OCI-LY7 (cell line): ENCODE measurements at regions not wholly inside any gene's neighbourhood (a gene's known extent, or its start where the extent isn't known, plus 50 kb on each side); places are given as distances from the start of the nearest gene placed in this dataset.

ENCODE experiments used
- BruUV-seq: library from RNA; stranded (reverse); fragments of 400-500 nt; replicated peaks from 2 replicates; lab custom pipeline; 2021; lab: Mats Ljungman, UMichigan
- CTCF ChIA-PET: fragments of 300-600 bp; sonication (Branson Sonifier 250); formaldehyde crosslinking; loops from one replicate; lab custom pipeline; 2022; ENCODE audit warnings: antibody characterized with exemption; ENCODE audit not compliant: unreplicated experiment; lab: Charles Lee
- POLR2A ChIA-PET: fragments of 300-600 bp; sonication (Branson Sonifier 250); formaldehyde crosslinking; loops from one replicate; lab custom pipeline; 2022; ENCODE audit warnings: antibody characterized with exemption; lab: Charles Lee
- DNase-seq: peaks from one replicate; pipeline ENCODE4 v3.0.0-alpha.2; 2015; ENCODE audit warnings: low spot score
- H2AFZ ChIP-seq: fragments of 200-600 bp; sonication (generic), shearing (Covaris generic); 2 replicates; pipeline ENCODE4 v1.6.1; 2014; ENCODE audit warnings: mild to moderate bottlenecking, antibody characterized with exemption, low read length, moderate library complexity
- H3K27ac ChIP-seq: fragments of 200-600 bp; sonication (generic); 2 replicates; pipeline ENCODE4 v1.5.1; 2014; ENCODE audit warnings: mixed run types, low read depth, mild to moderate bottlenecking, moderate library complexity, low read length, inconsistent platforms; ENCODE audit not compliant: poor library complexity, severe bottlenecking
- H3K36me3 ChIP-seq: fragments of 200-600 bp; sonication (generic); 2 replicates; pipeline ENCODE4 v1.6.1; 2014; ENCODE audit warnings: mild to moderate bottlenecking, antibody characterized with exemption, low read length, moderate library complexity, mixed read lengths; ENCODE audit not compliant: insufficient read depth
- H3K4me1 ChIP-seq: fragments of 200-600 bp; sonication (generic); 2 replicates; pipeline ENCODE4 v1.5.1; 2014; ENCODE audit warnings: mild to moderate bottlenecking, low read length; ENCODE audit not compliant: insufficient read depth, poor library complexity, severe bottlenecking
- H3K4me2 ChIP-seq: fragments of 200-600 bp; sonication (generic); 2 replicates; pipeline ENCODE4 v1.6.1; 2014; ENCODE audit warnings: mild to moderate bottlenecking, low read length
- H3K4me3 ChIP-seq: fragments of 200-600 bp; sonication (generic); 2 replicates; pipeline ENCODE4 v1.5.1; 2014; ENCODE audit warnings: mild to moderate bottlenecking, low read depth, low read length; ENCODE audit not compliant: poor library complexity, severe bottlenecking
- H3K79me2 ChIP-seq: fragments of 200-600 bp; sonication (generic); 2 replicates; pipeline ENCODE4 v1.6.1; 2016; ENCODE audit warnings: low read depth, mild to moderate bottlenecking, low read length, moderate library complexity, mixed read lengths; ENCODE audit not compliant: insufficient read depth
- H3K9me2 ChIP-seq: fragments of 200-600 bp; sonication (generic); 2 replicates; pipeline ENCODE4 v1.6.1; 2016; ENCODE audit warnings: mild to moderate bottlenecking, low read length, mixed read lengths; ENCODE audit not compliant: insufficient read depth
- H3K9me3 ChIP-seq: fragments of 200-600 bp; sonication (generic); 2 replicates; pipeline ENCODE4 v1.6.1; 2014; ENCODE audit warnings: mild to moderate bottlenecking, mixed run types, low read length, mixed read lengths
- H4K20me1 ChIP-seq: fragments of 200-600 bp; sonication (generic); 2 replicates; pipeline ENCODE4 v1.6.1; 2014; ENCODE audit warnings: mild to moderate bottlenecking, antibody characterized with exemption, low read length, moderate library complexity, mixed read lengths; ENCODE audit not compliant: insufficient read depth
- EZH2phosphoT487 ChIP-seq: fragments of 200-600 bp; sonication (generic); IDR thresholded peaks from 2 replicates; pipeline ENCODE4 v1.6.1; 2018; ENCODE audit warnings: low read depth, borderline replicate concordance, mild to moderate bottlenecking, mixed run types, antibody characterized with exemption, low read length, moderate library complexity, mixed read lengths
- intact Hi-C: fragments of 100-400 bp; cut with micrococcal nuclease; formaldehyde crosslinking; loops from one replicate; pipeline ENCODE4 v1.10.0; 2022; ENCODE audit not compliant: unreplicated experiment
- TF ChIP-seq, protein P1 (sequence below): fragments of 200-600 bp; sonication (generic); conservative IDR thresholded peaks from 2 replicates; pipeline ENCODE4 v1.5.1; 2014; ENCODE audit warnings: mild to moderate bottlenecking, antibody characterized with exemption, low read length, moderate library complexity, mixed read lengths

DNA sequence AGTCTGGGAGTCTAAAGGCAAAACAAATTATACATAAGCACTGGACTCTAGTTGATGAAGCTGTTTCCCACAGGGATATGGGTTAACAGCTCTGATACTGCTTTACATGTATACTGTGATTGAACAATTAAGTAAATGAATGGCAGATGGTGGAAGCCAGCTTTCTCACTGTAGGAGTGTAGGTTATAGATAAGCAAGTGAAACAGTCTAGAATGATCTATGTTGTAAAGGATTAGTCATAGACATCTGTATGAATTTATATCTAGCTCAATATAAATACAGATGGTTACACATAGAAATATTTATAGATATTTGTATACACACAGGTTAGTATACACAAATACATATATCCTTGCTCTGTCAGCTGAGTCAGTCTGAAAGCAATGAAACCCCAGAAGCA, 276.1 kb downstream of the PPARGC1A start:
- no peaks in the 10 kb centered on the region for H3K4me1 ChIP-seq
- H4K20me1 ChIP-seq, result no peaks in the 10 kb centered on the region
- TF ChIP-seq EZH2phosphoT487, result no peak
- TF ChIP-seq, protein P1, sequence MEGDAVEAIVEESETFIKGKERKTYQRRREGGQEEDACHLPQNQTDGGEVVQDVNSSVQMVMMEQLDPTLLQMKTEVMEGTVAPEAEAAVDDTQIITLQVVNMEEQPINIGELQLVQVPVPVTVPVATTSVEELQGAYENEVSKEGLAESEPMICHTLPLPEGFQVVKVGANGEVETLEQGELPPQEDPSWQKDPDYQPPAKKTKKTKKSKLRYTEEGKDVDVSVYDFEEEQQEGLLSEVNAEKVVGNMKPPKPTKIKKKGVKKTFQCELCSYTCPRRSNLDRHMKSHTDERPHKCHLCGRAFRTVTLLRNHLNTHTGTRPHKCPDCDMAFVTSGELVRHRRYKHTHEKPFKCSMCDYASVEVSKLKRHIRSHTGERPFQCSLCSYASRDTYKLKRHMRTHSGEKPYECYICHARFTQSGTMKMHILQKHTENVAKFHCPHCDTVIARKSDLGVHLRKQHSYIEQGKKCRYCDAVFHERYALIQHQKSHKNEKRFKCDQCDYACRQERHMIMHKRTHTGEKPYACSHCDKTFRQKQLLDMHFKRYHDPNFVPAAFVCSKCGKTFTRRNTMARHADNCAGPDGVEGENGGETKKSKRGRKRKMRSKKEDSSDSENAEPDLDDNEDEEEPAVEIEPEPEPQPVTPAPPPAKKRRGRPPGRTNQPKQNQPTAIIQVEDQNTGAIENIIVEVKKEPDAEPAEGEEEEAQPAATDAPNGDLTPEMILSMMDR, result no peak
- POLR2A ChIA-PET, result interaction anchor here (1.0 kb wide), 1 partner anchor 21 kb away, joined by 3 read pairs; no protein-coding TSS in a partner anchor
- DNase-seq, result no peak
- no peak overlapping the region for H3K4me2 ChIP-seq
- no peaks in the 10 kb centered on the region for H3K79me2 ChIP-seq
- H3K9me2 ChIP-seq, result no peaks in the 10 kb centered on the region
- no TSS peak for BruUV-seq
- no peak overlapping the region for H3K4me3 ChIP-seq
- no peak overlapping the region for H3K27ac ChIP-seq
- no peaks in the 10 kb centered on the region for H3K9me3 ChIP-seq
- CTCF ChIA-PET, result no interaction called here
- no peak overlapping the region for H2AFZ ChIP-seq
- H3K36me3 ChIP-seq, result no peaks in the 10 kb centered on the region
- intact Hi-C loops, result loop anchor here (5.0 kb wide), 2 partner anchors 276 to 476 kb away; no protein-coding TSS in a partner anchor

DNA sequence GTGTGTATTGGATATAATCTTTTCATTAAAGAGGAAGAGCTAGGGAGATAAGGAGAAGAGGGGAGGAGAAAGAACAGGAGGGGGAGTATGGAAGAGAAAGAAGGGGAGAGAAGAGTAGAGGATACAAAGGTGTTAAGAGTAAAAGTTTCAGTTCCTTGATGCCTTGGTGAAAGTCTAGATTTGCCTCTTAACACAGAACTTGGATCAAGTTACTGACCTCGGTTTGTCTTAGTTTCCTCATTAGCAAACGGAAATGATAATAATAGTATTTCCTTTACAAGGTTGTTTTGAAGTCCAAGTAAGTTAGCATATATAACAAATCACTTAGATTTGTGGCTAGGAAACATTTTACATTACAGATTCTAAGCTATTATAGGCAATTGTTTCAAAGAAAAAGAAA, 287.1 kb downstream of the PPARGC1A start:
- CTCF ChIA-PET, result no interaction called here
- H3K79me2 ChIP-seq, result no peaks in the 10 kb centered on the region
- H3K9me2 ChIP-seq, result no peaks in the 10 kb centered on the region
- no peaks in the 10 kb centered on the region for H3K9me3 ChIP-seq
- no peaks in the 10 kb centered on the region for H4K20me1 ChIP-seq
- H3K4me1 ChIP-seq, result no peaks in the 10 kb centered on the region
- BruUV-seq, result no TSS peak
- intact Hi-C loops, result no loop called here
- no peak overlapping the region for H2AFZ ChIP-seq
- no peak for DNase-seq
- no peaks in the 10 kb centered on the region for H3K36me3 ChIP-seq
- no peak overlapping the region for H3K27ac ChIP-seq
- POLR2A ChIA-PET, result interaction anchor here (0.9 kb wide), 1 partner anchor 21 kb away, joined by 5 read pairs; no protein-coding TSS in a partner anchor
- TF ChIP-seq EZH2phosphoT487, result no peak
- TF ChIP-seq, protein P1, result no peak
- no peak overlapping the region for H3K4me3 ChIP-seq
- H3K4me2 ChIP-seq, result no peak overlapping the region

DNA sequence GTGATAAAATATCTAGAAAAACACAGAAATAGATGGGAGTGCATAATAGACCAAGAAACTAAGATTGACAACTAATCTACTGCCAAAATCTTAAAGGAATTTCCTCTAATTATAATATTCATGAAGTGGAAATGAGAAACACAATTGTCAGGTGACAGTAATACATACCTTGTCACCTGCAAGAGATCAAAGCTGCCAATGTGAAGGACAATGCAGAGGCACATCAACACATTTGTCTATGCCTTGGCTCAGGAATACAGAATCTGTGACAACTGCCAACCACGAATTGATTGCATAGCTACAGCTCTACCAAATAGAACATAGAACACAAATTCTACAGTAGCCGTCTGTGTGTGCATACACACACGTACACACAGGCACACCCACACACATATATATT, 295.7 kb downstream of the PPARGC1A start:
- Histone ChIP-seq H3K4me3 (no peak overlapping the region), H4K20me1 (no peaks in the 10 kb centered on the region), H3K36me3 (no peaks in the 10 kb centered on the region), H3K9me2 (no peaks in the 10 kb centered on the region), H2AFZ (no peak overlapping the region), H3K27ac (no peak overlapping the region), H3K79me2 (no peaks in the 10 kb centered on the region), H3K9me3 (no peaks in the 10 kb centered on the region), H3K4me2 (no peak overlapping the region), H3K4me1 (no peaks in the 10 kb centered on the region)
- ChIA-PET POLR2A (no interaction called here), CTCF (no interaction called here)
- no TSS peak for BruUV-seq
- no peak for TF ChIP-seq EZH2phosphoT487
- TF ChIP-seq, protein P1, result no peak
- intact Hi-C loops, result no loop called here
- no peak for DNase-seq
